Parathyroid adenoma (tissue), 2 donors: ENCODE measurements at regions not wholly inside any gene's neighbourhood (a gene's known extent, or its start where the extent isn't known, plus 50 kb on each side); places are given as distances from the start of the nearest gene placed in this dataset.

Experiments
- H2AFZ ChIP-seq: fragments of 300-600 bp; sonication (generic); one replicate; pipeline ENCODE4 v1.7.0; 2017; ENCODE audit warnings: antibody characterized with exemption, mild to moderate bottlenecking
- H3K27ac ChIP-seq: fragments of 300-600 bp; sonication (generic); one replicate; pipeline ENCODE4 v1.7.0; 2017
- H3K27me3 ChIP-seq: fragments of 300-600 bp; sonication (generic); one replicate; pipeline ENCODE4 v1.7.0; 2017; ENCODE audit warnings: low read length; ENCODE audit not compliant: control insufficient read depth, insufficient read depth
- H3K36me3 ChIP-seq: fragments of 300-600 bp; sonication (generic); one replicate; pipeline ENCODE4 v1.7.0; 2017; ENCODE audit warnings: low read length; ENCODE audit not compliant: control insufficient read depth, insufficient read depth
- H3K4me1 ChIP-seq: fragments of 300-600 bp; sonication (generic); one replicate; pipeline ENCODE4 v1.7.0; 2017; ENCODE audit warnings: control low read depth
- H3K4me2 ChIP-seq: fragments of 300-600 bp; sonication (generic); one replicate; pipeline ENCODE4 v1.7.0; 2017; ENCODE audit warnings: low read length
- H3K4me3 ChIP-seq: fragments of 300-600 bp; sonication (generic); one replicate; pipeline ENCODE4 v1.7.0; 2017; ENCODE audit warnings: low read depth, low read length
- H3K79me2 ChIP-seq: fragments of 300-600 bp; sonication (generic); one replicate; pipeline ENCODE4 v1.7.0; 2017; ENCODE audit warnings: control low read depth
- H3K9ac ChIP-seq: fragments of 300-600 bp; sonication (generic); one replicate; pipeline ENCODE4 v1.7.0; 2017; ENCODE audit warnings: mild to moderate bottlenecking
- H3K9me3 ChIP-seq: fragments of 300-600 bp; sonication (generic); one replicate; pipeline ENCODE4 v1.7.0; 2017; ENCODE audit warnings: low read length; ENCODE audit not compliant: control insufficient read depth
- CTCF ChIP-seq: fragments of 300-600 bp; sonication (generic); IDR thresholded peaks from one replicate; pipeline ENCODE4 v1.7.0; 2017; ENCODE audit warnings: antibody characterized with exemption, mild to moderate bottlenecking
- donor health status: primary hyperparathyroidism.

GRCh38 chr4:24192018-24192641, 302.3 kb upstream of the PPARGC1A start:
- no peak overlapping the region for H3K27ac ChIP-seq
- H3K9ac ChIP-seq: no peak overlapping the region
- H3K4me1 ChIP-seq: no peaks in the 10 kb centered on the region
- H3K4me3 ChIP-seq: no peak overlapping the region
- no peak overlapping the region for H3K4me2 ChIP-seq
- no peak for TF ChIP-seq CTCF
- no peaks in the 10 kb centered on the region for H3K9me3 ChIP-seq
- no peaks in the 10 kb centered on the region for H3K36me3 ChIP-seq
- no peaks in the 10 kb centered on the region for H3K79me2 ChIP-seq
- no peak overlapping the region for H2AFZ ChIP-seq
- no peaks in the 10 kb centered on the region for H3K27me3 ChIP-seq

- no peak overlapping the region for H3K9ac ChIP-seq
- no peaks in the 10 kb centered on the region for H3K27me3 ChIP-seq
- no peaks in the 10 kb centered on the region for H3K9me3 ChIP-seq
- H3K4me3 ChIP-seq: no peak overlapping the region
- H3K27ac ChIP-seq: no peak overlapping the region
- no peaks in the 10 kb centered on the region for H3K4me1 ChIP-seq
- H2AFZ ChIP-seq: no peak overlapping the region
- H3K79me2 ChIP-seq: no peaks in the 10 kb centered on the region
- no peaks in the 10 kb centered on the region for H3K36me3 ChIP-seq
- no peak overlapping the region for H3K4me2 ChIP-seq
- no peak for TF ChIP-seq CTCF
Observed at GRCh38 chr4:24190761-24191695, 301.2 kb upstream of the PPARGC1A start.

- H3K4me3 ChIP-seq: no peak overlapping the region
- H3K79me2 ChIP-seq: no peaks in the 10 kb centered on the region
- no peak overlapping the region for H2AFZ ChIP-seq
- H3K4me2 ChIP-seq: no peak overlapping the region
- no peaks in the 10 kb centered on the region for H3K27me3 ChIP-seq
- H3K9ac ChIP-seq: no peak overlapping the region
- H3K4me1 ChIP-seq: no peaks in the 10 kb centered on the region
- H3K27ac ChIP-seq: no peak overlapping the region
- H3K9me3 ChIP-seq: no peaks in the 10 kb centered on the region
- no peaks in the 10 kb centered on the region for H3K36me3 ChIP-seq
- TF ChIP-seq CTCF: no peak
Observed at GRCh38 chr4:24188459-24188858, 298.6 kb upstream of the PPARGC1A start.

GRCh38 chr4:24186466-24186865, 296.6 kb upstream of the PPARGC1A start:
- H3K4me2 ChIP-seq: no peak overlapping the region
- no peak overlapping the region for H3K9ac ChIP-seq
- H3K9me3 ChIP-seq: no peaks in the 10 kb centered on the region
- TF ChIP-seq CTCF: no peak
- no peak overlapping the region for H3K27ac ChIP-seq
- no peaks in the 10 kb centered on the region for H3K36me3 ChIP-seq
- H2AFZ ChIP-seq: no peak overlapping the region
- no peaks in the 10 kb centered on the region for H3K4me1 ChIP-seq
- H3K4me3 ChIP-seq: no peak overlapping the region
- no peaks in the 10 kb centered on the region for H3K79me2 ChIP-seq
- H3K27me3 ChIP-seq: no peaks in the 10 kb centered on the region
